ENCODE measurements at regions not wholly inside any gene's neighbourhood (a gene's known extent, or its start where the extent isn't known, plus 50 kb on each side); places are given as distances from the start of the nearest gene placed in this dataset.
"Not testable (repeated sequence)": the region's sequence is repeated elsewhere in the genome, so short reads cannot be mapped to it uniquely, and the experiment has no call there.

DNA sequence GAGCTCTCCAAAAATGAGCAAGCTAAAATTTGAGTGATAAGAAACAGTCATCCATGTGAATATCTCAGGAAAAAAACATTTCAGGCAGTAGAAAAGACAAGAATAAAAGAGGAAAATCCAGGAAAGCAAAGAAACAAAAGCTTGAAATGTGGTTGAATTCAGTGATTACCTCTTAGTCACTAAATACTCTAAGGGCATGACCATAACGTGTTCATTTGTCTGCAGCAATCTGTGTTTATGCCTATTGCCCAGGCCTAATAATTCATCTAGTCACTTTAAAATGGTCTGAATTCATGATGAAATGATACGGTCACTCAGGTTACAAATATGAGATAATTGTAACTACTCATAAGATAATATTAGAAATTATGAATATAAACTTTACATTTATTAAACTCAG lies 837.9 kb downstream of the STPG2 start:
- TF ChIP-seq POLR2AphosphoS5 (IDR thresholded peaks at IDR 0.05), result no peak
- TF ChIP-seq EP300 (IDR thresholded peaks at IDR 0.05; ENCODE audit: low read depth), result no peak
- no peak for TF ChIP-seq CTCF (IDR thresholded peaks at IDR 0.05)
- TF ChIP-seq POLR2A (IDR thresholded peaks at IDR 0.05), result no peak
- Histone ChIP-seq H3K36me3 (no peaks in the 10 kb centered on the region), H3K9me3 (peaks cover 0 to 5% of the 10 kb centered on the region in 2 donors), H3K4me1 (no peaks in the 10 kb centered on the region), H3K4me3 (no peak overlapping the region), H3K27ac (no peak overlapping the region), H3K27me3 (no peaks in the 10 kb centered on the region)
- intact Hi-C loops (cut with DNase I; ENCODE audit: low total_unique reads), result no loop called here
- 76 to 78% methylated on average over 2 of the region's 2 CpGs for WGBS, 2 donors (ENCODE audit: low coverage in 1 of 2)
- DNase-seq, result no peak
- in situ Hi-C loops (cut with MboI; ENCODE audit: low pct_ligation_motif_present in 1 of 4, low pct_unique_long_range_greater_than_20kb in 1 of 4, low sequenced_read_pairs in 3 of 4), result no loop called here

DNA sequence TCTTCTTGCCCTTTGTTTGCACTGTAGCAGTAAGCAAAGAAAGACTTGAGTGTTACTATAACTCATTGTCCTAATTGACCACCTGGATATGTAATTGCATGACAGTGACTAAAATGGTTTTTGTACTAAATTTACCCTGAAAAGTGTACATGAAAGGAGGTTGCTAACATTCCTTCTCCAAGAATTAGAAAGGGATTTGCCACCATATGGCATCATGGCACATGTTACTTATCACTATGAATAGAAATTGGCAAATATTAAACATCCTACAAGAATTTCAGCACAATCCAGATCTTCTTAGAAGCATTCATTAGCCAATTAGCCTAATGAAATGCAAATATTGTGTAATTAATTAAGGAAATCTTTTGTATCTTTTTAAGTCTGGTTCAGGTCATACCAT lies 834.2 kb downstream of the STPG2 start:
- Histone ChIP-seq H3K27me3 (no peaks in the 10 kb centered on the region), H3K4me3 (no peak overlapping the region), H3K9me3 (no peaks in the 10 kb centered on the region), H3K4me1 (no peaks in the 10 kb centered on the region), H3K27ac (no peak overlapping the region), H3K36me3 (no peaks in the 10 kb centered on the region)
- no peak for TF ChIP-seq EP300 (IDR thresholded peaks at IDR 0.05; ENCODE audit: low read depth)
- no peak for TF ChIP-seq POLR2AphosphoS5 (IDR thresholded peaks at IDR 0.05)
- no peak for TF ChIP-seq POLR2A (IDR thresholded peaks at IDR 0.05)
- TF ChIP-seq CTCF (IDR thresholded peaks at IDR 0.05), result no peak
- intact Hi-C loops (cut with DNase I; ENCODE audit: low total_unique reads), result no loop called here
- in situ Hi-C loops (cut with MboI; ENCODE audit: low pct_ligation_motif_present in 1 of 4, low pct_unique_long_range_greater_than_20kb in 1 of 4, low sequenced_read_pairs in 3 of 4), result no loop called here
- no peak for DNase-seq

GRCh38 chr4:97317201-97317600 lies 826.1 kb downstream of the STPG2 start:
- no peak for TF ChIP-seq EP300 (IDR thresholded peaks at IDR 0.05; ENCODE audit: low read depth)
- no peak for TF ChIP-seq POLR2A (IDR thresholded peaks at IDR 0.05)
- no peak for TF ChIP-seq CTCF (IDR thresholded peaks at IDR 0.05)
- no peak for TF ChIP-seq POLR2AphosphoS5 (IDR thresholded peaks at IDR 0.05)
- WGBS, 2 donors (ENCODE audit: low coverage in 1 of 2), result 51 to 65% methylated on average over 2 of the region's 2 CpGs
- no peaks in the 10 kb centered on the region for H3K36me3 ChIP-seq
- no peaks in the 10 kb centered on the region for H3K9me3 ChIP-seq
- no peaks in the 10 kb centered on the region for H3K27me3 ChIP-seq
- H3K27ac ChIP-seq, result no peak overlapping the region
- no peak for DNase-seq
- no peak overlapping the region for H3K4me3 ChIP-seq
- intact Hi-C loops (cut with DNase I; ENCODE audit: low total_unique reads) (no loop called here), in situ Hi-C loops (cut with MboI; ENCODE audit: low pct_ligation_motif_present in 1 of 4, low pct_unique_long_range_greater_than_20kb in 1 of 4, low sequenced_read_pairs in 3 of 4) (no loop called here)
- no peaks in the 10 kb centered on the region for H3K4me1 ChIP-seq

DNA sequence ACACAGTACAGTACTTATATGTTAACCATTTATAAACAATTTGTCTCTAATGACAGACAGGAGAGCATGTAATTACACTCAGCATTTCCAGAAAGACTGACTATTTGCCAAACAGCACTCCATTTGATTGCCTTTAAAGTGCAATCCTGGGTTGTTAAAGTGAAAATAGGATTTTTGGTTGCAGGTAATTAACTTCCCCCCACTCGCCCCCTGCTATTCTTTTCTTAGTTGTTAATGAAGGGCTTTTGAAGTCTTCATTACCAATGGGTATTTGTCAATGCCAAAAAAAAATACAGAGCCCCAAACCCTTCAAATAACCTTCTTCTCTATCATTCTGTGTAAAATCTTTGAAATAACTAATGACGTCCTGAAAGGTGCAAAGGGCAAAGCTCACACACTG lies 825.6 kb downstream of the STPG2 start:
- intact Hi-C loops (cut with DNase I; ENCODE audit: low total_unique reads), result no loop called here
- DNase-seq, result no peak
- no peak overlapping the region for H3K27ac ChIP-seq
- no peak overlapping the region for H3K4me3 ChIP-seq
- no peaks in the 10 kb centered on the region for H3K36me3 ChIP-seq
- TF ChIP-seq POLR2AphosphoS5 (IDR thresholded peaks at IDR 0.05) (no peak), CTCF (IDR thresholded peaks at IDR 0.05) (no peak), POLR2A (IDR thresholded peaks at IDR 0.05) (no peak), EP300 (IDR thresholded peaks at IDR 0.05; ENCODE audit: low read depth) (no peak)
- in situ Hi-C loops (cut with MboI; ENCODE audit: low pct_ligation_motif_present in 1 of 4, low pct_unique_long_range_greater_than_20kb in 1 of 4, low sequenced_read_pairs in 3 of 4), result no loop called here
- 30 to 56% methylated on average over 2 of the region's 2 CpGs for WGBS, 2 donors (ENCODE audit: low coverage in 1 of 2)
- no peaks in the 10 kb centered on the region for H3K4me1 ChIP-seq
- no peaks in the 10 kb centered on the region for H3K9me3 ChIP-seq
- no peaks in the 10 kb centered on the region for H3K27me3 ChIP-seq

DNA sequence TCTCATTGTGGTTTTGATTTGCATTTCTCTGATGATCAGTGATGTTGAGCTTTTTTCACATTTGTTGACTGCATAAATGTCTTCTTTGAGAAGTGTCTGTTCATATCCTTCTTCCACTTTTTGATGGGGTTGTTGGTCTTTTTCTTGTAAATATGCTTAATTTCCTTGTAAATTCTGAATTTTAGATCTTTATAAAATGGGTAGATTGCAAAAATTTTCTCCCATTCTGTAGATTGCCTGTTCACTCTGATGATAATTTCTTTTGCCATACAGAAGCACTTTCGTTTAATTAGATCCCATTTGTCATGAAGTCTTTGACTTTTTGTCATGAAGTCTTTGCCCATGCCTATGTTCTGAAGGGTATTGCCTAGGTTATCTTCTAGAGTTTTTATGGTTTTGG lies 817.5 kb downstream of the STPG2 start:
- in situ Hi-C loops (cut with MboI; ENCODE audit: low pct_ligation_motif_present in 1 of 4, low pct_unique_long_range_greater_than_20kb in 1 of 4, low sequenced_read_pairs in 3 of 4); H3K36me3 ChIP-seq; H3K27me3 ChIP-seq; H3K4me1 ChIP-seq; H3K9me3 ChIP-seq; DNase-seq; H3K4me3 ChIP-seq; H3K27ac ChIP-seq; intact Hi-C loops (cut with DNase I; ENCODE audit: low total_unique reads): not testable (repeated sequence)
- 85% methylated on average over 1 of the region's 1 CpG; no CpG with 5 or more reads in 1 of the 2 donors for WGBS, 2 donors (ENCODE audit: low coverage in 1 of 2)

All from transverse colon (tissue), 4 donors.